ENCODE measurements at regions not wholly inside any gene's neighbourhood (a gene's known extent, or its start where the extent isn't known, plus 50 kb on each side); places are given as distances from the start of the nearest gene placed in this dataset.

DNA sequence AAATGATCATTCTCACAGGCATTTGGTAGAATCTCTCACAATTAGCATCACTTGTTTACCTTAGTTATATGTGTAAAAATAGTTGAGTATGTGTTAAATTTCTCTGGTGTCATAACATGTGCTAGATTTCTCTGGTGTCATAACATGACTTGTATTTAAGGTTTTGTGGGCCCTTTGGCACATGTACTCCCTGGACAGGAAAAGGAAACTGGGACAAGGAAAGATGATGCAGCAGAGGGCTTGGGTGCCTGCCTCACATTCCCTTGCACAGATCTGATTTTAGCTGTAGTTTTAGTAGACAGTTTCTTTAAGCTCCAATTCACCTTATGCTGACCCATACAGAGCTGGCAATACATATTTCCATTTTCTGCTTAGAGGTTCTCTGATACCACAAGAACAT, 726.0 kb downstream of the C4orf33 start:
- no peaks in the 10 kb centered on the region for H3K27me3 ChIP-seq (replicated peaks; ENCODE audit: control insufficient read depth, insufficient read depth, low read length)
- TF ChIP-seq, protein P1, sequence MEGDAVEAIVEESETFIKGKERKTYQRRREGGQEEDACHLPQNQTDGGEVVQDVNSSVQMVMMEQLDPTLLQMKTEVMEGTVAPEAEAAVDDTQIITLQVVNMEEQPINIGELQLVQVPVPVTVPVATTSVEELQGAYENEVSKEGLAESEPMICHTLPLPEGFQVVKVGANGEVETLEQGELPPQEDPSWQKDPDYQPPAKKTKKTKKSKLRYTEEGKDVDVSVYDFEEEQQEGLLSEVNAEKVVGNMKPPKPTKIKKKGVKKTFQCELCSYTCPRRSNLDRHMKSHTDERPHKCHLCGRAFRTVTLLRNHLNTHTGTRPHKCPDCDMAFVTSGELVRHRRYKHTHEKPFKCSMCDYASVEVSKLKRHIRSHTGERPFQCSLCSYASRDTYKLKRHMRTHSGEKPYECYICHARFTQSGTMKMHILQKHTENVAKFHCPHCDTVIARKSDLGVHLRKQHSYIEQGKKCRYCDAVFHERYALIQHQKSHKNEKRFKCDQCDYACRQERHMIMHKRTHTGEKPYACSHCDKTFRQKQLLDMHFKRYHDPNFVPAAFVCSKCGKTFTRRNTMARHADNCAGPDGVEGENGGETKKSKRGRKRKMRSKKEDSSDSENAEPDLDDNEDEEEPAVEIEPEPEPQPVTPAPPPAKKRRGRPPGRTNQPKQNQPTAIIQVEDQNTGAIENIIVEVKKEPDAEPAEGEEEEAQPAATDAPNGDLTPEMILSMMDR (IDR thresholded peaks at IDR 0.05; ENCODE audit: insufficient read depth, low read length, poor library complexity, severe bottlenecking): no peak
- H3K4me3 ChIP-seq (replicated peaks; ENCODE audit: low read depth, low read length): no peak overlapping the region
- DNase-seq (ENCODE audit: extremely low read depth, insufficient read length): no peak
- no peaks in the 10 kb centered on the region for H3K36me3 ChIP-seq (ENCODE audit: control insufficient read depth, insufficient read depth, low read length)

DNA sequence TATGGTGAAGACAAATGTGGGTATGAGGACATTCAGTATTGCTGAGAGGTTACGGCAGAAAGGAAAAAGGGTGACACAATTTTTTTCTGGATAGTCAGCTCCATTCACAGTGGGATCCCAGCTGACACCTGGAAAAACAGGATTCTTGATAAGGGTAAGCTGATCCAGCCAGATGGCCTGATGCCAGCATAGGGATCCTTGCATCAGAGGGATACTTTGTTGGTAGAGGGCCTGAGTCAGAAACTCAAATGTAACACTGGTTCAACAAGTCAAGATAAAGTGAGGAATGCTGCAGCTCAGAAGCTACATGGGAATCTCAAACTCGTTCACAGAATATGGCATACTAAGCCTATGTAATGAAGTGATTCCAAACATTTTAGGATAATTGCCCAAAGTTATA, 726.7 kb downstream of the C4orf33 start:
- Histone ChIP-seq H3K36me3 (ENCODE audit: control insufficient read depth, insufficient read depth, low read length) (no peaks in the 10 kb centered on the region), H3K4me3 (replicated peaks; ENCODE audit: low read depth, low read length) (no peak overlapping the region), H3K27me3 (replicated peaks; ENCODE audit: control insufficient read depth, insufficient read depth, low read length) (no peaks in the 10 kb centered on the region)
- DNase-seq (ENCODE audit: extremely low read depth, insufficient read length): no peak
- TF ChIP-seq, protein P1 (IDR thresholded peaks at IDR 0.05; ENCODE audit: insufficient read depth, low read length, poor library complexity, severe bottlenecking): no peak

DNA sequence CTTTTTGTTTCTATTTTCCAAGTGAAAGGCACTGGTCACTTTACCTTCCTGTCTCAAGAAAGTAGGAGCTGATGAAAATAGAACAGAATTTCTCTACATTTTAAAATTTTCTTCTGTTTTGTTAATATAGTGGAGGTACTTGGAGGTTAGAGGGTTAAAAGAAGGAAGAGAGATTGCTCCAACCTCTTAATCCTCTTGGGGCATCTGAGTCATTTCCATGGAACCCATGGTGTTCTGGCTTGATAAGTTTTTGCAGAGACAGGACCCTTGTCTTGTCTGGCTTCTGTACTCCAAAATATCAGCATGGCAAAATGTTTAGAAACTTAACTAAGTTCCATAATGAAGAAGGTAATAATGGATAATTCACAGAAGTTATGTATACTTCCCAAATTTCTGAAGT, 727.2 kb downstream of the C4orf33 start:
- no peak for DNase-seq (ENCODE audit: extremely low read depth, insufficient read length)
- H3K36me3 ChIP-seq (ENCODE audit: control insufficient read depth, insufficient read depth, low read length): no peaks in the 10 kb centered on the region
- TF ChIP-seq, protein P1 (IDR thresholded peaks at IDR 0.05; ENCODE audit: insufficient read depth, low read length, poor library complexity, severe bottlenecking): no peak
- no peak overlapping the region for H3K4me3 ChIP-seq (replicated peaks; ENCODE audit: low read depth, low read length)
- no peaks in the 10 kb centered on the region for H3K27me3 ChIP-seq (replicated peaks; ENCODE audit: control insufficient read depth, insufficient read depth, low read length)

DNA sequence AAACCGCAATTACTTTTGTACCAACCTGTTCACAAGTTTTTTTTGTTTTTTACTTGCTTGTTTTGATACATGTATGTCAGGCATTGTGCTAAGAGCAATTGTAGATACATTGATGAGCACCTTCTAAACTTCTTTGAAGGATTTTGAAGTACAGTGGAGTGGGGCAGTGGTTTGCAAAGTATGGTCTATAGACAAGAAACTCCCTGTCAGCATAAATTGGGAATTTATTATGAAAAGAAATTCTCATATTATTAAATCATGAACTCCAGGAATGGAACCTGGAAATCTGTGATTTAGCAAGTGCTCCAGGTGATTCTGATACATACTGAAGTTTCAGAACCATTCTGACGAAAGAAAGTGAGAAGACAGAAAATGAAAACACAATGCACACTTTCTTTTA, 733.4 kb downstream of the C4orf33 start:
- TF ChIP-seq, protein P1 (IDR thresholded peaks at IDR 0.05; ENCODE audit: insufficient read depth, low read length, poor library complexity, severe bottlenecking): no peak
- no peak overlapping the region for H3K4me3 ChIP-seq (replicated peaks; ENCODE audit: low read depth, low read length)
- no peaks in the 10 kb centered on the region for H3K36me3 ChIP-seq (ENCODE audit: control insufficient read depth, insufficient read depth, low read length)
- DNase-seq (ENCODE audit: extremely low read depth, insufficient read length): no peak
- no peaks in the 10 kb centered on the region for H3K27me3 ChIP-seq (replicated peaks; ENCODE audit: control insufficient read depth, insufficient read depth, low read length)

DNA sequence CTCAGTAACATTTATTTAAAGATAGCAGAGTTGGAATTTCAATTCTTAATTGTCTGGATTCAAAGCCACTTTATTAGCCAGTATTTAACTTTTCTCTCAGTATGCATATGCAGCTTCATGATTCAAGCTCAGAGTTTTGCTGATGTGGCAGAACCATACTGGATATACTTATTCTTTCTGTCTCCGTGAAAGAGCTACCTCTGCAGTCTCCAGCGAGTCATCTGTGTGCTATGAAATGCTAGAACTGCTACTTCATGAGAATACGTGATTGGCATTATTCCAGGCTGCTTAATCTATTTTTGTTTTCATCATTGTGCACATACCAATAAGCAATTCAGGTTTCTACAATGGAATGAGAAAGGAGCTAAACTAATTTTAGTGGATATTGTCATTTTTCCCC, 743.7 kb downstream of the C4orf33 start:
- Histone ChIP-seq H3K4me3 (replicated peaks; ENCODE audit: low read depth, low read length) (no peak overlapping the region), H3K36me3 (ENCODE audit: control insufficient read depth, insufficient read depth, low read length) (no peaks in the 10 kb centered on the region), H3K27me3 (replicated peaks; ENCODE audit: control insufficient read depth, insufficient read depth, low read length) (no peaks in the 10 kb centered on the region)
- TF ChIP-seq, protein P1 (IDR thresholded peaks at IDR 0.05; ENCODE audit: insufficient read depth, low read length, poor library complexity, severe bottlenecking): no peak
- DNase-seq (ENCODE audit: extremely low read depth, insufficient read length): no peak

DNA sequence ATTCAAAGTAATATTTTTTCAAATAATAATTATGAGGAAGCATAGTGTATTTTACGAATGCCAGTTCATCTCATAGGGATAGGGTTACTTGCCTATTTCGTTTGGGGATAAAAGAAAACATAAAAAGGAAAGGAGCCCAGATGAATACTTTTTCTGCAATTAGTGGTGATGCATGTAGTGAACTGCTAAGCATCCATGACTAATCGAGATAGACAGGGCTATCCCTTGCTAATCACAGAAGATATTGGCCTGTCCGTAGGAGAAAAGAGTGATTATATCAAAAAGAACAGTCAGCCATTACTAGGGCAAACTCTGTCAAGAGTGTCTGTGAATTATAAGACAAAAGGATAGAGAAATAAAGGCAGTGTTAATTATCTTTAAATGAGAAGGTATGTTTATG, 746.1 kb downstream of the C4orf33 start:
- H3K27me3 ChIP-seq (replicated peaks; ENCODE audit: control insufficient read depth, insufficient read depth, low read length): no peaks in the 10 kb centered on the region
- no peak for DNase-seq (ENCODE audit: extremely low read depth, insufficient read length)
- H3K4me3 ChIP-seq (replicated peaks; ENCODE audit: low read depth, low read length): no peak overlapping the region
- no peaks in the 10 kb centered on the region for H3K36me3 ChIP-seq (ENCODE audit: control insufficient read depth, insufficient read depth, low read length)
- TF ChIP-seq, protein P1 (IDR thresholded peaks at IDR 0.05; ENCODE audit: insufficient read depth, low read length, poor library complexity, severe bottlenecking): no peak
